GM23248 (cell line): ENCODE measurements at regions not wholly inside any gene's neighbourhood (a gene's known extent, or its start where the extent isn't known, plus 50 kb on each side); places are given as distances from the start of the nearest gene placed in this dataset.

Experiments used
- DNase-seq: peaks from one replicate; pipeline ENCODE4 v3.0.0-alpha.2; 2015
- H2AFZ ChIP-seq: fragments of 200-600 bp; sonication (generic); 2 replicates; pipeline ENCODE4 v1.6.1; 2016; ENCODE audit warnings: antibody characterized with exemption
- H3F3A ChIP-seq: fragments of 200-600 bp; sonication (generic); 2 replicates; pipeline ENCODE4 v1.6.1; 2016; ENCODE audit warnings: mild to moderate bottlenecking, antibody characterized with exemption, mixed run types; ENCODE audit not compliant: insufficient read depth
- H3K27ac ChIP-seq: fragments of 200-600 bp; sonication (generic); 2 replicates; pipeline ENCODE4 v1.5.1; 2016; ENCODE audit warnings: mild to moderate bottlenecking
- H3K27me3 ChIP-seq: fragments of 200-600 bp; sonication (generic); replicated peaks from 2 replicates; pipeline ENCODE4 v1.6.1; 2016; ENCODE audit warnings: mild to moderate bottlenecking; ENCODE audit not compliant: insufficient read depth
- H3K36me3 ChIP-seq: fragments of 200-600 bp; sonication (generic); 2 replicates; pipeline ENCODE4 v1.6.1; 2016; ENCODE audit warnings: low read depth, mild to moderate bottlenecking
- H3K4me1 ChIP-seq: fragments of 200-600 bp; sonication (generic); 2 replicates; pipeline ENCODE4 v1.6.1; 2016; ENCODE audit warnings: mild to moderate bottlenecking; ENCODE audit not compliant: insufficient read depth
- H3K4me2 ChIP-seq: fragments of 200-600 bp; sonication (generic); one replicate; pipeline ENCODE4 v1.6.1; 2016; ENCODE audit warnings: mild to moderate bottlenecking; ENCODE audit not compliant: unreplicated experiment
- H3K4me3 ChIP-seq: fragments of 200-600 bp; sonication (generic); 2 replicates; pipeline ENCODE4 v1.5.1; 2016; ENCODE audit warnings: mild to moderate bottlenecking
- H3K79me2 ChIP-seq: fragments of 200-600 bp; sonication (generic); 2 replicates; pipeline ENCODE4 v1.6.1; 2016; ENCODE audit warnings: mild to moderate bottlenecking; ENCODE audit not compliant: insufficient read depth
- H3K9ac ChIP-seq: fragments of 200-600 bp; sonication (generic); 2 replicates; pipeline ENCODE4 v1.6.1; 2016; ENCODE audit warnings: mild to moderate bottlenecking
- H3K9me2 ChIP-seq: fragments of 200-600 bp; sonication (generic); 2 replicates; pipeline ENCODE4 v1.6.1; 2016; ENCODE audit warnings: mixed run types, mild to moderate bottlenecking, moderate library complexity; ENCODE audit not compliant: insufficient read depth
- H3K9me3 ChIP-seq: fragments of 200-600 bp; sonication (generic); one replicate; pipeline ENCODE4 v1.6.1; 2017; ENCODE audit warnings: low read depth
- H4K20me1 ChIP-seq: fragments of 200-600 bp; sonication (generic); 2 replicates; pipeline ENCODE4 v1.6.0; 2016; ENCODE audit not compliant: insufficient read depth
- EZH2 ChIP-seq: fragments of 200-600 bp; sonication (generic); IDR thresholded peaks from 2 replicates; pipeline ENCODE4 v1.6.1; 2018; ENCODE audit warnings: antibody characterized with exemption, mild to moderate bottlenecking; ENCODE audit not compliant: insufficient read depth, poor library complexity, severe bottlenecking
- EZH2phosphoT487 ChIP-seq: fragments of 200-600 bp; sonication (generic); IDR thresholded peaks from 2 replicates; pipeline ENCODE4 v1.6.1; 2018; ENCODE audit warnings: antibody characterized with exemption, moderate library complexity, mild to moderate bottlenecking, low read depth; ENCODE audit not compliant: insufficient read depth
- WGBS, 2 experiments: methylation state at CpG; one replicate each; pipeline ENCODE4 v1.1.6; 2015 to 2017; ENCODE audit warnings: low lambda C conversion rate in 2 of 2, low coverage in 1 of 2; ENCODE audit errors: missing lambda C conversion rate in 2 of 2; 5-methylcytosine and 5-hydroxymethylcytosine counted together
- in situ Hi-C: fragments of 300-500 bp; cut with MboI; formaldehyde crosslinking; loops from 2 replicates; pipeline ENCODE4 v1.15.0; 2020

GRCh38 chr2:125272651-125273050, 1247.6 kb downstream of the CNTNAP5 start:
- no peak overlapping the region for H2AFZ ChIP-seq
- H3K27me3 ChIP-seq: no peaks in the 10 kb centered on the region
- in situ Hi-C loops: no loop called here
- no peak overlapping the region for H3K27ac ChIP-seq
- no peaks in the 10 kb centered on the region for H3K9me2 ChIP-seq
- H3K9ac ChIP-seq: no peak overlapping the region
- no peaks in the 10 kb centered on the region for H3F3A ChIP-seq
- H3K9me3 ChIP-seq: no peaks in the 10 kb centered on the region
- no peaks in the 10 kb centered on the region for H3K4me1 ChIP-seq
- TF ChIP-seq EZH2phosphoT487: no peak
- TF ChIP-seq EZH2: no peak
- no peak for DNase-seq
- no peaks in the 10 kb centered on the region for H4K20me1 ChIP-seq
- H3K4me3 ChIP-seq: no peak overlapping the region
- no peak overlapping the region for H3K4me2 ChIP-seq
- 0 to 2% methylated on average over 1 of the region's 1 CpG for WGBS, 2 experiments
- H3K79me2 ChIP-seq: no peaks in the 10 kb centered on the region
- H3K36me3 ChIP-seq: no peaks in the 10 kb centered on the region

- no peak overlapping the region for H3K27ac ChIP-seq
- H3K36me3 ChIP-seq: no peaks in the 10 kb centered on the region
These were observed 1249.6 kb downstream of the CNTNAP5 start for GRCh38 chr2:125274718-125275117.

GRCh38 chr2:125280265-125280664, 1255.2 kb downstream of the CNTNAP5 start:
- WGBS, 2 experiments: 11 to 12% methylated on average over 2 of the region's 2 CpGs
- Histone ChIP-seq H3K4me2 (no peak overlapping the region), H3F3A (no peaks in the 10 kb centered on the region), H4K20me1 (no peaks in the 10 kb centered on the region), H3K27ac (no peak overlapping the region), H3K36me3 (no peaks in the 10 kb centered on the region), H2AFZ (no peak overlapping the region), H3K79me2 (no peaks in the 10 kb centered on the region), H3K27me3 (no peaks in the 10 kb centered on the region), H3K9me3 (peaks cover 3% of the 10 kb centered on the region), H3K4me3 (no peak overlapping the region), H3K9me2 (no peaks in the 10 kb centered on the region), H3K4me1 (no peaks in the 10 kb centered on the region), H3K9ac (no peak overlapping the region)
- DNase-seq: no peak
- in situ Hi-C loops: no loop called here
- TF ChIP-seq EZH2 (no peak), EZH2phosphoT487 (no peak)

More at GRCh38 chr2:125274718-125275117, 1249.6 kb downstream of the CNTNAP5 start:
- DNase-seq: no peak
- Histone ChIP-seq H3K27me3 (no peaks in the 10 kb centered on the region), H3K9me3 (no peaks in the 10 kb centered on the region), H3K4me3 (no peak overlapping the region), H4K20me1 (no peaks in the 10 kb centered on the region), H2AFZ (no peak overlapping the region), H3K9ac (no peak overlapping the region), H3K4me2 (no peak overlapping the region), H3F3A (no peaks in the 10 kb centered on the region), H3K79me2 (no peaks in the 10 kb centered on the region), H3K9me2 (no peaks in the 10 kb centered on the region), H3K4me1 (no peaks in the 10 kb centered on the region)
- 21 to 26% methylated on average over 4 of the region's 4 CpGs for WGBS, 2 experiments
- no peak for TF ChIP-seq EZH2phosphoT487
- no peak for TF ChIP-seq EZH2
- in situ Hi-C loops: no loop called here

- H3K4me2 ChIP-seq: no peak overlapping the region
- H3K79me2 ChIP-seq: no peaks in the 10 kb centered on the region
- no peak overlapping the region for H2AFZ ChIP-seq
- TF ChIP-seq EZH2: no peak
- TF ChIP-seq EZH2phosphoT487: no peak
- H3K9me2 ChIP-seq: no peaks in the 10 kb centered on the region
- 16 to 26% methylated on average over 1 of the region's 1 CpG for WGBS, 2 experiments
- DNase-seq: no peak
- peaks cover 3% of the 10 kb centered on the region for H3K9me3 ChIP-seq
- H3K36me3 ChIP-seq: no peaks in the 10 kb centered on the region
- H3K4me3 ChIP-seq: no peak overlapping the region
- H3K9ac ChIP-seq: no peak overlapping the region
- no peaks in the 10 kb centered on the region for H4K20me1 ChIP-seq
- H3K4me1 ChIP-seq: no peaks in the 10 kb centered on the region
- H3K27ac ChIP-seq: no peak overlapping the region
- H3F3A ChIP-seq: no peaks in the 10 kb centered on the region
- in situ Hi-C loops: no loop called here
- no peaks in the 10 kb centered on the region for H3K27me3 ChIP-seq
These were observed 1256.2 kb downstream of the CNTNAP5 start for GRCh38 chr2:125281242-125281641.

- no peaks in the 10 kb centered on the region for H3K9me3 ChIP-seq
- no peaks in the 10 kb centered on the region for H3K9me2 ChIP-seq
- TF ChIP-seq EZH2phosphoT487 (no peak), EZH2 (no peak)
- H3K9ac ChIP-seq: no peak overlapping the region
- no peaks in the 10 kb centered on the region for H3K36me3 ChIP-seq
- no peak for DNase-seq
- no peaks in the 10 kb centered on the region for H3K79me2 ChIP-seq
- no peak overlapping the region for H3K4me2 ChIP-seq
- H2AFZ ChIP-seq: no peak overlapping the region
- in situ Hi-C loops: no loop called here
- WGBS, 2 experiments: 11 to 12% methylated on average over 5 of the region's 5 CpGs
- no peaks in the 10 kb centered on the region for H3K27me3 ChIP-seq
- no peak overlapping the region for H3K27ac ChIP-seq
- H3F3A ChIP-seq: no peaks in the 10 kb centered on the region
- H3K4me1 ChIP-seq: no peaks in the 10 kb centered on the region
- H3K4me3 ChIP-seq: no peak overlapping the region
- H4K20me1 ChIP-seq: no peaks in the 10 kb centered on the region
These were observed 1271.7 kb downstream of the CNTNAP5 start for GRCh38 chr2:125296742-125297141.
